Caco-2 (cell line): ENCODE measurements at regions not wholly inside any gene's neighbourhood (a gene's known extent, or its start where the extent isn't known, plus 50 kb on each side); places are given as distances from the start of the nearest gene placed in this dataset.

ENCODE experiments used
- BruUV-seq: library from RNA; stranded (reverse); fragments of 400-500 nt; replicated peaks from 2 replicates; lab custom pipeline; 2021; lab: Mats Ljungman, UMichigan
- CTCF ChIA-PET: fragments of 300-600 bp; sonication (Branson Sonifier 250); formaldehyde crosslinking; loops from one replicate; lab custom pipeline; 2022; ENCODE audit warnings: antibody characterized with exemption; lab: Charles Lee
- POLR2A ChIA-PET: fragments of 300-600 bp; sonication (Branson Sonifier 250); formaldehyde crosslinking; loops from one replicate; lab custom pipeline; 2022; ENCODE audit warnings: antibody characterized with exemption; lab: Charles Lee
- DNase-seq, 2 experiments: peaks; one replicate each; pipeline versions ENCODE4 v3.0.0 to v3.0.0-alpha.2; 2020 to 2022
- H3K27me3 ChIP-seq: replicated peaks from 2 replicates; pipeline ENCODE4 v1.6.0; 2011; ENCODE audit warnings: low read length; ENCODE audit not compliant: control insufficient read depth, insufficient read depth
- H3K36me3 ChIP-seq: 2 replicates; pipeline ENCODE4 v1.5.1; 2011; ENCODE audit warnings: low read length; ENCODE audit not compliant: control insufficient read depth, insufficient read depth
- H3K4me1 ChIP-seq: fragments of 250-450 bp; sonication (Bioruptor Pico); 2 replicates; pipeline ENCODE4 v1.5.1; 2020; ENCODE audit warnings: mild to moderate bottlenecking
- H3K4me3 ChIP-seq: 2 replicates; pipeline ENCODE4 v1.5.1; 2011; ENCODE audit warnings: low read depth, mild to moderate bottlenecking, control low read depth, low read length
- H3K9me3 ChIP-seq: fragments of 250-450 bp; sonication (Bioruptor Pico); 2 replicates; pipeline ENCODE4 v1.5.1; 2020; ENCODE audit warnings: mild to moderate bottlenecking, moderate library complexity
- H3K27ac Mint-ChIP-seq: one replicate; pipeline ENCODE4 v1.8.0; 2022; ENCODE audit warnings: mixed read lengths; ENCODE audit not compliant: unreplicated experiment
- H3K27me3 Mint-ChIP-seq: one replicate; pipeline ENCODE4 v1.8.0; 2022; ENCODE audit warnings: mixed read lengths; ENCODE audit not compliant: insufficient read depth, unreplicated experiment
- H3K36me3 Mint-ChIP-seq: one replicate; pipeline ENCODE4 v1.8.0; 2022; ENCODE audit warnings: mild to moderate bottlenecking, mixed read lengths; ENCODE audit not compliant: insufficient read depth, unreplicated experiment
- H3K4me1 Mint-ChIP-seq: one replicate; pipeline ENCODE4 v1.8.0; 2022; ENCODE audit warnings: low read depth, mixed read lengths; ENCODE audit not compliant: unreplicated experiment
- H3K4me3 Mint-ChIP-seq: one replicate; pipeline ENCODE4 v1.8.0; 2022; ENCODE audit warnings: mild to moderate bottlenecking, moderate library complexity, mixed read lengths; ENCODE audit not compliant: unreplicated experiment
- H3K9me3 Mint-ChIP-seq: one replicate; pipeline ENCODE4 v1.8.0; 2022; ENCODE audit warnings: mixed read lengths; ENCODE audit not compliant: unreplicated experiment
- CTCF ChIP-seq, 2 experiments: fragments of 200-600 bp in 1 of 2; IDR thresholded peaks; 1 replicate in 1 of 2; 2 replicates in 1 of 2; pipeline versions ENCODE4 v1.5.1 to v1.8.0; 2011 to 2022; ENCODE audit warnings: antibody characterized with exemption in 1 of 2, control low read depth in 1 of 2, inconsistent platforms in 1 of 2, low read depth in 1 of 2, low read length in 1 of 2, mild to moderate bottlenecking in 1 of 2, moderate library complexity in 1 of 2; ENCODE audit not compliant: insufficient read depth in 1 of 2, severe bottlenecking in 1 of 2, unreplicated experiment in 1 of 2
- intact Hi-C: fragments of 100-400 bp; cut with micrococcal nuclease; formaldehyde crosslinking; loops from one replicate; pipeline ENCODE4 v1.10.0; 2022; ENCODE audit not compliant: unreplicated experiment

DNA sequence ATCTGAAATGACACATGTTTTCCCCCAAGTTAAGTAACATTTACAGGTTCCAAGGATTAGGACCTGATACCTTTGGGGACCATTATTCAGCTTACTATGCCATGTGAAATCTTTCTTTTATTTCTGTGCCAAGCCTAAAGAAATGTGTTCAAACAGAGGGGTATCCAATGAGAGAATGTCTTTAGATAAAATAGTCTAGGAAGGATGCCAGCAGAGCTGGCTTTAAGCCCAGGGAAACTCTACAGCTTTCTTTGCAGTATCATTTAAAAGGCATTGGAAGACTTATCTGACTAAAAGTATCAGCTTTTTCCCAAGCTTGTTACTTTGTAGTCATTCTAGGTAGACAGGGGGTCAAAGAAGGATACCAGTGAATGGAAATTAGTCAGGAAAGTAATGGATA is 860.4 kb downstream of the PLA2G4A start:
- Histone ChIP-seq H3K9me3 (no peaks in the 10 kb centered on the region), H3K4me1 (no peaks in the 10 kb centered on the region), H3K4me3 (no peak overlapping the region), H3K36me3 (no peaks in the 10 kb centered on the region), H3K27me3 (no peaks in the 10 kb centered on the region)
- Mint-ChIP-seq H3K27me3 (no peaks in the 10 kb centered on the region), H3K4me1 (no peaks in the 10 kb centered on the region), H3K4me3 (no peak overlapping the region), H3K9me3 (no peaks in the 10 kb centered on the region), H3K36me3 (no peaks in the 10 kb centered on the region), H3K27ac (no peak overlapping the region)
- ChIA-PET POLR2A (no interaction called here), CTCF (no interaction called here)
- intact Hi-C loops, result no loop called here
- no TSS peak for BruUV-seq
- no peak for DNase-seq
- no peak for TF ChIP-seq CTCF (IDR thresholded peaks at IDR 0.05; ENCODE audit: insufficient read depth in 1 of 2, low read depth in 1 of 2, low read length in 1 of 2, severe bottlenecking in 1 of 2, unreplicated experiment in 1 of 2)

GRCh38 chr1:187691439-187691838 is 862.7 kb downstream of the PLA2G4A start:
- Mint-ChIP-seq H3K9me3 (no peaks in the 10 kb centered on the region), H3K36me3 (no peaks in the 10 kb centered on the region), H3K27me3 (no peaks in the 10 kb centered on the region), H3K27ac (no peak overlapping the region), H3K4me3 (no peak overlapping the region), H3K4me1 (no peaks in the 10 kb centered on the region)
- BruUV-seq, result no TSS peak
- DNase-seq, result no peak
- Histone ChIP-seq H3K27me3 (no peaks in the 10 kb centered on the region), H3K36me3 (no peaks in the 10 kb centered on the region), H3K4me3 (no peak overlapping the region), H3K9me3 (no peaks in the 10 kb centered on the region), H3K4me1 (no peaks in the 10 kb centered on the region)
- POLR2A ChIA-PET, result no interaction called here
- intact Hi-C loops, result no loop called here
- no peak for TF ChIP-seq CTCF (IDR thresholded peaks at IDR 0.05; ENCODE audit: insufficient read depth in 1 of 2, low read depth in 1 of 2, low read length in 1 of 2, severe bottlenecking in 1 of 2, unreplicated experiment in 1 of 2)
- CTCF ChIA-PET, result no interaction called here

GRCh38 chr1:187692799-187693198 is 864.0 kb downstream of the PLA2G4A start:
- Mint-ChIP-seq H3K4me1 (no peaks in the 10 kb centered on the region), H3K4me3 (no peak overlapping the region), H3K27me3 (no peaks in the 10 kb centered on the region), H3K27ac (no peak overlapping the region), H3K9me3 (no peaks in the 10 kb centered on the region), H3K36me3 (no peaks in the 10 kb centered on the region)
- Histone ChIP-seq H3K9me3 (no peaks in the 10 kb centered on the region), H3K4me1 (no peaks in the 10 kb centered on the region), H3K4me3 (no peak overlapping the region), H3K27me3 (no peaks in the 10 kb centered on the region), H3K36me3 (no peaks in the 10 kb centered on the region)
- DNase-seq, result no peak
- no TSS peak for BruUV-seq
- no peak for TF ChIP-seq CTCF (IDR thresholded peaks at IDR 0.05; ENCODE audit: insufficient read depth in 1 of 2, low read depth in 1 of 2, low read length in 1 of 2, severe bottlenecking in 1 of 2, unreplicated experiment in 1 of 2)
- CTCF ChIA-PET, result no interaction called here
- POLR2A ChIA-PET, result no interaction called here
- intact Hi-C loops, result no loop called here
